ENCODE measurements at regions not wholly inside any gene's neighbourhood (a gene's known extent, or its start where the extent isn't known, plus 50 kb on each side); places are given as distances from the start of the nearest gene placed in this dataset.

- peaks cover 5% of the 10 kb centered on the region for H3K4me1 ChIP-seq
- H2AFZ ChIP-seq = no peak overlapping the region
- TF ChIP-seq, protein P1, sequence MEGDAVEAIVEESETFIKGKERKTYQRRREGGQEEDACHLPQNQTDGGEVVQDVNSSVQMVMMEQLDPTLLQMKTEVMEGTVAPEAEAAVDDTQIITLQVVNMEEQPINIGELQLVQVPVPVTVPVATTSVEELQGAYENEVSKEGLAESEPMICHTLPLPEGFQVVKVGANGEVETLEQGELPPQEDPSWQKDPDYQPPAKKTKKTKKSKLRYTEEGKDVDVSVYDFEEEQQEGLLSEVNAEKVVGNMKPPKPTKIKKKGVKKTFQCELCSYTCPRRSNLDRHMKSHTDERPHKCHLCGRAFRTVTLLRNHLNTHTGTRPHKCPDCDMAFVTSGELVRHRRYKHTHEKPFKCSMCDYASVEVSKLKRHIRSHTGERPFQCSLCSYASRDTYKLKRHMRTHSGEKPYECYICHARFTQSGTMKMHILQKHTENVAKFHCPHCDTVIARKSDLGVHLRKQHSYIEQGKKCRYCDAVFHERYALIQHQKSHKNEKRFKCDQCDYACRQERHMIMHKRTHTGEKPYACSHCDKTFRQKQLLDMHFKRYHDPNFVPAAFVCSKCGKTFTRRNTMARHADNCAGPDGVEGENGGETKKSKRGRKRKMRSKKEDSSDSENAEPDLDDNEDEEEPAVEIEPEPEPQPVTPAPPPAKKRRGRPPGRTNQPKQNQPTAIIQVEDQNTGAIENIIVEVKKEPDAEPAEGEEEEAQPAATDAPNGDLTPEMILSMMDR (IDR thresholded peaks at IDR 0.05) = no peak
- no peaks in the 10 kb centered on the region for H3K27me3 ChIP-seq (ENCODE audit: control insufficient read depth, insufficient read depth, low read length)
- no peak overlapping the region for H3K27ac ChIP-seq
- H3K9me3 ChIP-seq (ENCODE audit: control insufficient read depth, low read length) = no peaks in the 10 kb centered on the region
- no peak overlapping the region for H3K9ac ChIP-seq
- H3K4me2 ChIP-seq (ENCODE audit: low read length) = no peak overlapping the region
- no peaks in the 10 kb centered on the region for H3K36me3 ChIP-seq (ENCODE audit: control insufficient read depth, insufficient read depth, low read length)
- H3K79me2 ChIP-seq = no peaks in the 10 kb centered on the region
- H3K4me3 ChIP-seq (ENCODE audit: low read depth, low read length) = no peak overlapping the region
These were observed 55.3 kb upstream of the SNX9 start for GRCh38 chr6:157767775-157768156.

DNA sequence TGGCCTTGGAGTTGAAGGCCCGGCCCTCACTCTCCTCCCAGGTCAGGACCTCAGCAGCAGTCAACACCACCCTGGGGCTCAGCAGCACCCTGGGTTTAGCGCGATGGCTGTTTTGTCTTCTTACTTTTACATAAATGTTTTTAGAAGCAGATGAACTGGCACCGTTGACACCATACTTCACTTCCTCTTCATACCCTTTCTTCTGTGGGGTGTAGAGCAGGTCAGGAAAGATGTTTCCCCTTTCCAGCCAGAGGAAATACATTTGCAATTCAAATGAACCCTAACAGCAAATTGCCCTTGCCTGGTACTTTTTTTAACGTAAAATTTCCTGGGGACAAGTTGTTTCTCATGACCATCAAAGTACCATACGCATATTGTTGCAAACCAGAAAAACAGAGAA, 54.7 kb upstream of the SNX9 start:
- Histone ChIP-seq H3K9ac (no peak overlapping the region), H3K4me1 (peaks cover 5% of the 10 kb centered on the region), H3K36me3 (ENCODE audit: control insufficient read depth, insufficient read depth, low read length) (no peaks in the 10 kb centered on the region), H2AFZ (no peak overlapping the region), H3K27ac (no peak overlapping the region), H3K27me3 (ENCODE audit: control insufficient read depth, insufficient read depth, low read length) (no peaks in the 10 kb centered on the region), H3K9me3 (ENCODE audit: control insufficient read depth, low read length) (no peaks in the 10 kb centered on the region), H3K4me2 (ENCODE audit: low read length) (no peak overlapping the region), H3K4me3 (ENCODE audit: low read depth, low read length) (no peak overlapping the region), H3K79me2 (no peaks in the 10 kb centered on the region)
- TF ChIP-seq, protein P1 (IDR thresholded peaks at IDR 0.05) = no peak

GRCh38 chr6:157768863-157769551, 54.0 kb upstream of the SNX9 start:
- Histone ChIP-seq H3K4me1 (no peaks in the 10 kb centered on the region), H3K9ac (no peak overlapping the region), H3K9me3 (ENCODE audit: control insufficient read depth, low read length) (no peaks in the 10 kb centered on the region), H2AFZ (no peak overlapping the region), H3K27ac (no peak overlapping the region), H3K4me3 (ENCODE audit: low read depth, low read length) (no peak overlapping the region), H3K27me3 (ENCODE audit: control insufficient read depth, insufficient read depth, low read length) (no peaks in the 10 kb centered on the region), H3K36me3 (ENCODE audit: control insufficient read depth, insufficient read depth, low read length) (no peaks in the 10 kb centered on the region), H3K4me2 (ENCODE audit: low read length) (no peak overlapping the region), H3K79me2 (no peaks in the 10 kb centered on the region)
- TF ChIP-seq, protein P1 (IDR thresholded peaks at IDR 0.05) = no peak

DNA sequence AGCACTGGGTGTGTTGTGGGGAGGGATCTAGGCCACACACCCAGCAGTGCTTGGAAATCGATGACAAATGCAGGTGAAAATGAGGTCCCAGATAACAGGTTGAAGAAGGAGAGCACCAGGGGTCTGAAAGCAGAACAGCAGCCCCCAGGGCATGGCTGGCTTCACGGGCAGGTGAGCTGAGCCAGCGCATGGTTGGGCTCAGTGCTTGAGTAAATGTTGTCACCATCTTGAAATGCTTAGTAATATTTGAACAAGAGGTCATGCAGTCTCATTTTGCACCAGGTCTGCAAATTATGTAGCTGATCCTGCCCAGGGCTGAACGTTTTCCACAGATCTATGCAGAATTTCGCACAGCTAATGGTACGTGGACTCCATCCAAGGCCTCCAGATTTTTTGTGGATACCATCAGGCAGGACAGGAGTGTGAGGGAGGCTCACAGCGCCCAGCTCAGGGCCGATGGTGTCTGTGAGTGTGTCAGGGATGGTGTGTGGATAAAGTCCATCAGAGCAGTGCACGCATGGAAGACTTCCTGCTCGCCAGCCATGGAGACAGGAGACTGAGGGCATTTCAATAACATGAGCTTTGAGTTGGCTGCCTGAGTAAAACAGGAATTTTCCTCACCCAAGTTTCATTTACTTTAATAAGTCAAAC, 53.1 kb upstream of the SNX9 start:
- H3K27ac ChIP-seq = no peak overlapping the region
- no peak overlapping the region for H2AFZ ChIP-seq

More for the DNA sequence above, 53.1 kb upstream of the SNX9 start:
- no peaks in the 10 kb centered on the region for H3K9me3 ChIP-seq (ENCODE audit: control insufficient read depth, low read length)
- H3K4me3 ChIP-seq (ENCODE audit: low read depth, low read length) = no peak overlapping the region
- H3K79me2 ChIP-seq = no peaks in the 10 kb centered on the region
- H3K4me1 ChIP-seq = no peaks in the 10 kb centered on the region
- H3K27me3 ChIP-seq (ENCODE audit: control insufficient read depth, insufficient read depth, low read length) = no peaks in the 10 kb centered on the region
- H3K4me2 ChIP-seq (ENCODE audit: low read length) = no peak overlapping the region
- TF ChIP-seq, protein P1 (IDR thresholded peaks at IDR 0.05) = no peak
- no peaks in the 10 kb centered on the region for H3K36me3 ChIP-seq (ENCODE audit: control insufficient read depth, insufficient read depth, low read length)
- no peak overlapping the region for H3K9ac ChIP-seq
